HCT116 (cell line): ENCODE measurements at regions not wholly inside any gene's neighbourhood (a gene's known extent, or its start where the extent isn't known, plus 50 kb on each side); places are given as distances from the start of the nearest gene placed in this dataset.

Source experiments
- ATAC-seq: fragments of 200-7000 bp; cut with Tn5 transposase; 2 replicates; pipeline ENCODE4 v1.9.1; 2020; ENCODE audit warnings: mild to moderate bottlenecking, moderate library complexity
- BruUV-seq: library from RNA; stranded (reverse); fragments of 400-500 nt; replicated peaks from 2 replicates; lab custom pipeline; 2021; lab: Mats Ljungman, UMichigan
- CTCF ChIA-PET: fragments of 300-600 bp; sonication (Branson Sonifier 250); formaldehyde crosslinking; loops from one replicate; lab custom pipeline; 2021; ENCODE audit warnings: antibody characterized with exemption; lab: Charles Lee
- POLR2A ChIA-PET: fragments of 300-600, 350-600 bp; sonication (Branson Sonifier 250); formaldehyde crosslinking; loops from one replicate; lab custom pipeline; 2021; ENCODE audit warnings: antibody characterized with exemption; lab: Charles Lee
- RAD21 ChIA-PET, 2 experiments: fragments of 300-600 bp; sonication (Branson Sonifier 250); formaldehyde crosslinking; loops; one replicate each; lab custom pipeline; 2023; ENCODE audit warnings: low total read pairs in 2 of 2; ENCODE audit not compliant: uncharacterized antibody in 2 of 2, unreplicated experiment in 2 of 2, low non-redundant PET in 1 of 2; lab: Charles Lee
- DNase-seq: peaks from one replicate; pipeline ENCODE4 v3.0.0-alpha.2; 2010; ENCODE audit warnings: low read depth, low spot score
- H2AFZ ChIP-seq: fragments of 200-600 bp; shearing (Covaris generic), sonication (generic); 2 replicates; pipeline ENCODE4 v1.6.1; 2017; ENCODE audit warnings: low read depth, mixed run types, mixed read lengths, antibody characterized with exemption, low read length; ENCODE audit not compliant: poor library complexity, severe bottlenecking
- H3K27ac ChIP-seq: 2 replicates; pipeline ENCODE4 v1.5.1; 2012; ENCODE audit warnings: low read depth, low read length
- H3K27me3 ChIP-seq: fragments of 200-600 bp; sonication (generic); 2 replicates; pipeline ENCODE4 v1.6.1; 2016; ENCODE audit warnings: mixed run types, low read length, mixed read lengths; ENCODE audit not compliant: insufficient read depth
- H3K36me3 ChIP-seq, 2 experiments: fragments of 200-500 bp in 1 of 2; fragments of 200-600 bp in 1 of 2; sonication (Bioruptor generic) in 1 of 2; sonication (generic) in 1 of 2; 2 replicates each; pipeline versions ENCODE4 v1.5.1 to v1.6.1; 2014 to 2016; ENCODE audit warnings: low read length in 2 of 2, inconsistent platforms in 1 of 2, mixed read lengths in 1 of 2, mixed run types in 1 of 2; ENCODE audit not compliant: insufficient read depth in 2 of 2, control insufficient read depth in 1 of 2
- H3K4me1 ChIP-seq, 2 experiments: fragments of 200-600 bp in 1 of 2; sonication (generic) in 1 of 2; 2 replicates each; pipeline versions ENCODE4 v1.5.1 to v1.6.1; 2012 to 2017; ENCODE audit warnings: low read length in 2 of 2, inconsistent platforms in 1 of 2, mild to moderate bottlenecking in 1 of 2, mixed read lengths in 1 of 2, mixed run types in 1 of 2, moderate library complexity in 1 of 2; ENCODE audit not compliant: insufficient read depth in 2 of 2, control insufficient read depth in 1 of 2
- H3K4me2 ChIP-seq: fragments of 200-600 bp; sonication (generic); 2 replicates; pipeline ENCODE4 v1.6.1; 2017; ENCODE audit warnings: mixed run types, low read length, mixed read lengths
- H3K4me3 ChIP-seq, 2 experiments: fragments of 200-600 bp in 1 of 2; sonication (generic) in 1 of 2; replicated peaks in 1 of 2; 2 replicates each; pipeline ENCODE4 v1.5.1; 2011 to 2016; ENCODE audit warnings: low read length in 2 of 2, control low read depth in 1 of 2, low read depth in 1 of 2, mild to moderate bottlenecking in 1 of 2, mixed read lengths in 1 of 2, mixed run types in 1 of 2
- H3K79me2 ChIP-seq: fragments of 200-600 bp; sonication (generic); 2 replicates; pipeline ENCODE4 v1.6.1; 2017; ENCODE audit warnings: mild to moderate bottlenecking, mixed run types, low read length, moderate library complexity, mixed read lengths; ENCODE audit not compliant: insufficient read depth
- H3K9ac ChIP-seq: fragments of 200-600 bp; sonication (generic); 2 replicates; pipeline ENCODE4 v1.6.1; 2016; ENCODE audit warnings: low read length, mixed read lengths
- H3K9me2 ChIP-seq: fragments of 200-600 bp; sonication (generic), shearing (Covaris generic); 2 replicates; pipeline ENCODE4 v1.6.1; 2017; ENCODE audit warnings: mixed run types, mild to moderate bottlenecking, moderate library complexity; ENCODE audit not compliant: insufficient read depth
- H3K9me3 ChIP-seq, 2 experiments: fragments of 200-500 bp in 1 of 2; fragments of 200-600 bp in 1 of 2; sonication (Bioruptor generic) in 1 of 2; sonication (generic) in 1 of 2; 2 replicates each; pipeline ENCODE4 v1.6.1; 2014 to 2017; ENCODE audit warnings: low read length in 2 of 2, mixed read lengths in 2 of 2, inconsistent platforms in 1 of 2, low read depth in 1 of 2, mild to moderate bottlenecking in 1 of 2, mixed run types in 1 of 2, moderate library complexity in 1 of 2; ENCODE audit not compliant: control insufficient read depth in 1 of 2, insufficient read depth in 1 of 2
- H4K20me1 ChIP-seq: fragments of 200-600 bp; sonication (generic), shearing (Covaris generic); 2 replicates; pipeline ENCODE4 v1.6.1; 2017; ENCODE audit warnings: mixed run types, mild to moderate bottlenecking, moderate library complexity; ENCODE audit not compliant: insufficient read depth
- CBX3 ChIP-seq: IDR thresholded peaks from 2 replicates; pipeline ENCODE4 v1.6.1; 2012; ENCODE audit warnings: low read depth
- EGR1 ChIP-seq: IDR thresholded peaks from 2 replicates; pipeline ENCODE4 v1.6.1; 2012; ENCODE audit warnings: low read depth
- EZH2 ChIP-seq: fragments of 200-600 bp; sonication (generic); IDR thresholded peaks from 2 replicates; pipeline ENCODE4 v1.6.1; 2017; ENCODE audit warnings: antibody characterized with exemption, mixed run types
- EZH2phosphoT487 ChIP-seq: fragments of 200-600 bp; IDR thresholded peaks from 2 replicates; pipeline ENCODE4 v1.6.1; 2018; ENCODE audit warnings: antibody characterized with exemption, borderline replicate concordance
- FOSL1 ChIP-seq: IDR thresholded peaks from 2 replicates; pipeline ENCODE4 v1.6.1; 2012; ENCODE audit warnings: low read depth
- POLR2AphosphoS5 ChIP-seq: IDR thresholded peaks from 2 replicates; pipeline ENCODE4 v1.6.1; 2011; ENCODE audit warnings: mild to moderate bottlenecking, low read depth, low read length, moderate library complexity
- RAD21 ChIP-seq: IDR thresholded peaks from 2 replicates; pipeline ENCODE4 v1.6.1; 2012; ENCODE audit warnings: low read depth, mild to moderate bottlenecking
- SP1 ChIP-seq: IDR thresholded peaks from 2 replicates; pipeline ENCODE4 v1.6.1; 2012; ENCODE audit warnings: low read depth
- SRF ChIP-seq: IDR thresholded peaks from 2 replicates; pipeline ENCODE4 v1.6.1; 2012; ENCODE audit warnings: low read depth
- TCF7L2 ChIP-seq: IDR thresholded peaks from 2 replicates; pipeline ENCODE4 v1.7.0; 2011; ENCODE audit warnings: borderline replicate concordance, inconsistent platforms; ENCODE audit not compliant: insufficient read depth, insufficient read length; ENCODE audit errors: extremely low read depth
- YY1 ChIP-seq: IDR thresholded peaks from 2 replicates; pipeline ENCODE4 v1.6.1; 2011; ENCODE audit warnings: low read length, low read depth, moderate library complexity, mild to moderate bottlenecking; ENCODE audit not compliant: insufficient replicate concordance; ENCODE audit errors: extremely low read depth
- ZFX ChIP-seq: fragments of 450-650 bp; IDR thresholded peaks from 2 replicates; pipeline ENCODE4 v1.6.1; 2017
- ZNF274 ChIP-seq: fragments of 200-500 bp; sonication (Bioruptor generic); IDR thresholded peaks from 2 replicates; pipeline ENCODE4 v1.6.1; 2014; ENCODE audit warnings: mild to moderate bottlenecking, low read depth, low read length, inconsistent platforms
- intact Hi-C: fragments of 100-400 bp; cut with micrococcal nuclease; formaldehyde crosslinking; loops from 2 replicates; pipeline ENCODE4 v1.10.0; 2022
- TF ChIP-seq, protein P1 (sequence below): IDR thresholded peaks from 2 replicates; pipeline ENCODE4 v1.6.1; 2012
- TF ChIP-seq, protein P2 (sequence below): IDR thresholded peaks from 2 replicates; pipeline ENCODE4 v1.6.1; 2012
- TF ChIP-seq, protein P3 (sequence below): IDR thresholded peaks from 2 replicates; pipeline ENCODE4 v1.6.1; 2012; ENCODE audit warnings: low read depth

DNA sequence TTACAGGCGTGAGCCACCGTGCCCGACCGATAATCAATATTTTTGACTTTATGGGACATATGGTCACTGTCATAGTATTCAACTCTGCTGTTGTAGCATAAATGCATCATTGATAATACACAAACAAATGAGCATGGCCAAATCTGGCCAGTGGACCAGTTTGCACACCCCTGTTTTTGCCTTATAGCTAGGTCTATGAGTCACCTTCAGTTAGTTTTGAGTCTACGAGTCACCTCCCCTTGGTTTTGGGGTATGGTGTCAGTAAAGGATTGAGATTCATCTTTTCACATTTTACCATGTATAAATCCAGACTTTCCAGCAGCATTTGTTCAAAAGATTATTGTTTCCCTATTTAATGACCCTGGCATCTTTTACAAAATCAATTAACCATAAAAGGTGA is 362.5 kb upstream of the NRP1 start (continued):
- no peak for TF ChIP-seq CBX3

DNA sequence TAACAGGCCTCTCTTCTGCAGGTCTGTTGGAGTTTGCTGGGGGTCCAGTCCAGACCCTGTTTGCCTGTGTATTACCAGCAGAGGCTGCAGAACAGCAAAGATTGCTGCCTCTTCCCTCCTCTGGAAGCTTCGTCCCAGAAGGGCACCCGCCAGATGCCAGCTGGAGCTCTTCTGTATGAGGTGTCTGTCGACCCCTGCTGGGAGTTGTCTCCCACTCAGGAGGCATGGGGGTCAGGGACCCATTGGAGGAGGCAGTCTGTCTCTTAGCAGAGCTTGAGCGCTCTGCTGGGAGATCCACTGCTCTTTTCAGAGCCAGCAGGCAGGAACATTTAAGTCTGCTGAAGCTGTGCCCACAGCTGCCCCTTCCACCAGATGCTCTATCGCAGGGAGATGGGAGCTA is 361.1 kb upstream of the NRP1 start:
- no peaks in the 10 kb centered on the region for H3K36me3 ChIP-seq
- TF ChIP-seq POLR2AphosphoS5 (no peak), RAD21 (no peak), ZFX (no peak), EZH2phosphoT487 (no peak), EZH2 (no peak), SRF (no peak), FOSL1 (no peak), YY1 (no peak), EGR1 (no peak), SP1 (no peak), TCF7L2 (no peak), ZNF274 (no peak)
- TF ChIP-seq, protein P1, sequence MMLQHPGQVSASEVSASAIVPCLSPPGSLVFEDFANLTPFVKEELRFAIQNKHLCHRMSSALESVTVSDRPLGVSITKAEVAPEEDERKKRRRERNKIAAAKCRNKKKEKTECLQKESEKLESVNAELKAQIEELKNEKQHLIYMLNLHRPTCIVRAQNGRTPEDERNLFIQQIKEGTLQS = no peak
- TF ChIP-seq, protein P2, sequence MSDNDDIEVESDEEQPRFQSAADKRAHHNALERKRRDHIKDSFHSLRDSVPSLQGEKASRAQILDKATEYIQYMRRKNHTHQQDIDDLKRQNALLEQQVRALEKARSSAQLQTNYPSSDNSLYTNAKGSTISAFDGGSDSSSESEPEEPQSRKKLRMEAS = no peak
- TF ChIP-seq, protein P3, sequence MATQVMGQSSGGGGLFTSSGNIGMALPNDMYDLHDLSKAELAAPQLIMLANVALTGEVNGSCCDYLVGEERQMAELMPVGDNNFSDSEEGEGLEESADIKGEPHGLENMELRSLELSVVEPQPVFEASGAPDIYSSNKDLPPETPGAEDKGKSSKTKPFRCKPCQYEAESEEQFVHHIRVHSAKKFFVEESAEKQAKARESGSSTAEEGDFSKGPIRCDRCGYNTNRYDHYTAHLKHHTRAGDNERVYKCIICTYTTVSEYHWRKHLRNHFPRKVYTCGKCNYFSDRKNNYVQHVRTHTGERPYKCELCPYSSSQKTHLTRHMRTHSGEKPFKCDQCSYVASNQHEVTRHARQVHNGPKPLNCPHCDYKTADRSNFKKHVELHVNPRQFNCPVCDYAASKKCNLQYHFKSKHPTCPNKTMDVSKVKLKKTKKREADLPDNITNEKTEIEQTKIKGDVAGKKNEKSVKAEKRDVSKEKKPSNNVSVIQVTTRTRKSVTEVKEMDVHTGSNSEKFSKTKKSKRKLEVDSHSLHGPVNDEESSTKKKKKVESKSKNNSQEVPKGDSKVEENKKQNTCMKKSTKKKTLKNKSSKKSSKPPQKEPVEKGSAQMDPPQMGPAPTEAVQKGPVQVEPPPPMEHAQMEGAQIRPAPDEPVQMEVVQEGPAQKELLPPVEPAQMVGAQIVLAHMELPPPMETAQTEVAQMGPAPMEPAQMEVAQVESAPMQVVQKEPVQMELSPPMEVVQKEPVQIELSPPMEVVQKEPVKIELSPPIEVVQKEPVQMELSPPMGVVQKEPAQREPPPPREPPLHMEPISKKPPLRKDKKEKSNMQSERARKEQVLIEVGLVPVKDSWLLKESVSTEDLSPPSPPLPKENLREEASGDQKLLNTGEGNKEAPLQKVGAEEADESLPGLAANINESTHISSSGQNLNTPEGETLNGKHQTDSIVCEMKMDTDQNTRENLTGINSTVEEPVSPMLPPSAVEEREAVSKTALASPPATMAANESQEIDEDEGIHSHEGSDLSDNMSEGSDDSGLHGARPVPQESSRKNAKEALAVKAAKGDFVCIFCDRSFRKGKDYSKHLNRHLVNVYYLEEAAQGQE = no peak
- no peak overlapping the region for H2AFZ ChIP-seq
- CTCF ChIA-PET = no interaction called here
- no peaks in the 10 kb centered on the region for H3K4me1 ChIP-seq
- no peaks in the 10 kb centered on the region for H3K9me3 ChIP-seq
- POLR2A ChIA-PET = no interaction called here
- H4K20me1 ChIP-seq = no peaks in the 10 kb centered on the region
- H3K4me2 ChIP-seq = no peak overlapping the region
- ATAC-seq = no peak
- DNase-seq = no peak
- H3K9me2 ChIP-seq = no peaks in the 10 kb centered on the region
- H3K4me3 ChIP-seq = no peak overlapping the region
- intact Hi-C loops = no loop called here
- H3K9ac ChIP-seq = no peak overlapping the region
- no TSS peak for BruUV-seq
- H3K27me3 ChIP-seq = no peaks in the 10 kb centered on the region
- RAD21 ChIA-PET = no interaction called here
- H3K27ac ChIP-seq = no peak overlapping the region
- H3K79me2 ChIP-seq = no peaks in the 10 kb centered on the region
